ENCODE measurements at regions not wholly inside any gene's neighbourhood (a gene's known extent, or its start where the extent isn't known, plus 50 kb on each side); places are given as distances from the start of the nearest gene placed in this dataset.

- TF ChIP-seq CTCF (IDR thresholded peaks at IDR 0.05; ENCODE audit: low read depth, low read length), result no peak
- no peak for TF ChIP-seq EZH2phosphoT487 (IDR thresholded peaks at IDR 0.05; ENCODE audit: low read depth)
Observed at GRCh38 chr16:7209598-7209997, 123.0 kb upstream of the RBFOX1 start.
